ENCODE measurements at regions not wholly inside any gene's neighbourhood (a gene's known extent, or its start where the extent isn't known, plus 50 kb on each side); places are given as distances from the start of the nearest gene placed in this dataset.

- TF ChIP-seq CTCF (IDR thresholded peaks at IDR 0.05; ENCODE audit: poor library complexity) (no peak), EZH2phosphoT487 (IDR thresholded peaks at IDR 0.05; ENCODE audit: low read depth, severe bottlenecking, unreplicated experiment) (no peak), EZH2 (IDR thresholded peaks at IDR 0.05; ENCODE audit: borderline replicate concordance) (no peak)
Measured at GRCh38 chr21:14697769-14698168, 151.7 kb upstream of the SAMSN1 start.

Measured in hepatocyte (in vitro differentiated cells).